Liver (tissue), 3 donors: ENCODE measurements at regions not wholly inside any gene's neighbourhood (a gene's known extent, or its start where the extent isn't known, plus 50 kb on each side); places are given as distances from the start of the nearest gene placed in this dataset.

ENCODE experiments used
- CTCF ChIP-seq: fragments of 150-350 bp; IDR thresholded peaks from 2 replicates; pipeline ENCODE4 v1.5.1; 2017; ENCODE audit warnings: improper control_type of control experiment, low read depth, low read length; ENCODE audit not compliant: missing input control
- EGR1 ChIP-seq, 2 donors: IDR thresholded peaks; 2 replicates each; pipeline ENCODE4 v1.6.1; 2016 to 2018; ENCODE audit warnings: antibody characterized with exemption in 2 of 2, low read depth in 2 of 2
- GABPA ChIP-seq, 2 donors: IDR thresholded peaks in 1 of 2; conservative IDR thresholded peaks in 1 of 2; 2 replicates each; pipeline ENCODE4 v1.6.1; 2016; ENCODE audit warnings: antibody characterized with exemption in 2 of 2, mild to moderate bottlenecking in 1 of 2, moderate library complexity in 1 of 2
- JUND ChIP-seq, 2 donors: IDR thresholded peaks; 2 replicates each; pipeline ENCODE4 v1.6.1; 2016; ENCODE audit warnings: antibody characterized with exemption in 2 of 2
- MAX ChIP-seq: IDR thresholded peaks from 2 replicates; pipeline ENCODE4 v1.6.1; 2016; ENCODE audit warnings: antibody characterized with exemption
- NR2F2 ChIP-seq: IDR thresholded peaks from 2 replicates; pipeline ENCODE4 v1.6.1; 2016; ENCODE audit warnings: antibody characterized with exemption
- RAD21 ChIP-seq, 2 donors: IDR thresholded peaks; 2 replicates each; pipeline ENCODE4 v1.6.1; 2016; ENCODE audit warnings: antibody characterized with exemption in 2 of 2, mild to moderate bottlenecking in 2 of 2
- REST ChIP-seq: IDR thresholded peaks from 2 replicates; pipeline ENCODE4 v1.6.1; 2016; ENCODE audit warnings: antibody characterized with exemption, mild to moderate bottlenecking
- SP1 ChIP-seq: IDR thresholded peaks from 2 replicates; pipeline ENCODE4 v1.6.1; 2018; ENCODE audit warnings: antibody characterized with exemption, mild to moderate bottlenecking
- TAF1 ChIP-seq: conservative IDR thresholded peaks from 2 replicates; pipeline ENCODE4 v1.6.1; 2016; ENCODE audit warnings: antibody characterized with exemption, mild to moderate bottlenecking
- YY1 ChIP-seq: IDR thresholded peaks from 2 replicates; pipeline ENCODE4 v1.6.1; 2016; ENCODE audit warnings: antibody characterized with exemption, mild to moderate bottlenecking
- ZBTB33 ChIP-seq: IDR thresholded peaks from 2 replicates; pipeline ENCODE4 v1.6.1; 2016; ENCODE audit warnings: antibody characterized with exemption
- donor health status: healthy.
- donor health status: healthy.

GRCh38 chr2:48219234-48219554 is 95.3 kb upstream of the FOXN2 start:
- TF ChIP-seq TAF1 (no peak), JUND (IDR thresholded peaks at IDR 0.05) (no peak), CTCF (no peak), EGR1 (IDR thresholded peaks at IDR 0.05; ENCODE audit: low read depth in 2 of 2) (no peak), REST (no peak), MAX (no peak), GABPA (IDR thresholded peaks at IDR 0.05 in 1 of 2, conservative IDR thresholded peaks at IDR 0.05 in 1 of 2) (no peak), RAD21 (IDR thresholded peaks at IDR 0.05) (no peak), YY1 (no peak), ZBTB33 (no peak), NR2F2 (no peak), SP1 (no peak)
